ENCODE measurements at regions not wholly inside any gene's neighbourhood (a gene's known extent, or its start where the extent isn't known, plus 50 kb on each side); places are given as distances from the start of the nearest gene placed in this dataset.

GRCh38 chr16:5527817-5528216 lies 430.2 kb upstream of the EEF2KMT start:
- no peak overlapping the region for H3K27ac ChIP-seq (ENCODE audit: insufficient read depth, low read length)
- no peaks in the 10 kb centered on the region for H3K9me1 ChIP-seq (ENCODE audit: insufficient read depth, low read length)
- TF ChIP-seq BHLHE40 (IDR thresholded peaks at IDR 0.05; ENCODE audit: low read depth, low read length): no peak
- H3K9me3 ChIP-seq (ENCODE audit: control insufficient read depth, insufficient read depth, low read length): peaks cover 27% of the 10 kb centered on the region
- no peak overlapping the region for H4K8ac ChIP-seq (ENCODE audit: low read depth in 2 of 2, low read length in 2 of 2)
- no peak overlapping the region for H2BK5ac ChIP-seq (ENCODE audit: low read depth, low read length, poor library complexity, severe bottlenecking)
- in situ Hi-C loops (cut with MboI; ENCODE audit: low sequenced_read_pairs): no loop called here
- H3K4me2 ChIP-seq (ENCODE audit: low read depth, low read length): no peak overlapping the region
- DNase-seq: no peak
- H3K4me1 ChIP-seq (ENCODE audit: control insufficient read depth, insufficient read depth, low read length): no peaks in the 10 kb centered on the region
- H2AFZ ChIP-seq (replicated peaks; ENCODE audit: low read length, poor library complexity): no peak overlapping the region
- no peaks in the 10 kb centered on the region for H3K36me3 ChIP-seq (ENCODE audit: control insufficient read depth, insufficient read depth, low read length)
- H2BK20ac ChIP-seq (ENCODE audit: low read depth, low read length): no peak overlapping the region
- H3K23ac ChIP-seq (ENCODE audit: low read depth, low read length): no peak overlapping the region
- no peak overlapping the region for H3K18ac ChIP-seq (ENCODE audit: low read depth, low read length)
- dilution Hi-C loops (cut with HindIII; ENCODE audit: low sequenced_read_pairs, unreplicated experiment): no loop called here
- no peaks in the 10 kb centered on the region for H3K79me1 ChIP-seq (ENCODE audit: low read depth in 1 of 2, low read length in 2 of 2)
- no peak overlapping the region for H4K91ac ChIP-seq (ENCODE audit: insufficient read depth, low read depth, low read length)
- no peak overlapping the region for H2AK5ac ChIP-seq (ENCODE audit: low read depth, low read length)
- H3K4ac ChIP-seq (ENCODE audit: low read depth, low read length): no peak overlapping the region
- no peak overlapping the region for H2BK120ac ChIP-seq (ENCODE audit: low read depth, low read length)
- H2AK9ac ChIP-seq (replicated peaks; ENCODE audit: low read depth, low read length, poor library complexity): no peak overlapping the region
- H3K56ac ChIP-seq (ENCODE audit: extremely low read depth, insufficient read depth, low read length): no peak overlapping the region
- no peak for ATAC-seq (ENCODE audit: low read depth)
- H3K4me3 ChIP-seq (ENCODE audit: insufficient read depth, low read depth, low read length): no peak overlapping the region
- CTCF ChIA-PET: no interaction called here
- BruUV-seq (replicated peaks): no TSS peak
- no peak overlapping the region for H4K5ac ChIP-seq (ENCODE audit: low read depth, low read length)
- no peaks in the 10 kb centered on the region for H4K20me1 ChIP-seq (ENCODE audit: insufficient read depth, low read length)
- no peaks in the 10 kb centered on the region for H3K27me3 ChIP-seq (ENCODE audit: control insufficient read depth, insufficient read depth, low read length)
- no peak overlapping the region for H3K9ac ChIP-seq (ENCODE audit: low read depth, low read length)
- intact Hi-C loops (cut with micrococcal nuclease): no loop called here
- no peak overlapping the region for H3K14ac ChIP-seq (replicated peaks; ENCODE audit: low read depth, low read length)
- POLR2A ChIA-PET (ENCODE audit: unreplicated experiment): no interaction called here
- no CpG with 5 or more reads among the region's 5 CpGs for WGBS, 2 experiments (ENCODE audit: extremely low coverage in 2 of 2, insufficient read length in 1 of 2)
- H2BK15ac ChIP-seq (ENCODE audit: low read depth, low read length): no peak overlapping the region
